ENCODE measurements at regions not wholly inside any gene's neighbourhood (a gene's known extent, or its start where the extent isn't known, plus 50 kb on each side); places are given as distances from the start of the nearest gene placed in this dataset.

DNA sequence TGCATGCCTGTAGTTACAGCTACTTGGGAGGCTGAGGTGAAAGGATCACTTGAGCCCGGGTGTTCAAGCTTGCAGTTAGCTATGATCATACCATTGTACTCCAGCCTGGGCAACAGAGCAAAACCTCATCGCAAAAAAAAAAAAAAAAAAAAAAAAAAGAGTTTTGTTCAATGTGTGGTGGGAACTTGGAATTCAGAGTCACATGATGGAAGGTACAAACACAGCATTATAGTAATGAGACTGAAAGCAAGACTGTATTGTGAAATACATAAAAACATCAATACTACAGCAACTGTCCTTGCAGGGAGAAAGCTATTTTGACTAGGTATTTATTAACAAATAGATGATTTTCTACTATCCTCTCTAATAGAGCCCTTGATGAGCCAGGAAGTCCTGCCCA, 393.2 kb downstream of the DLEU7 start:
- TF ChIP-seq CTCF (IDR thresholded peaks at IDR 0.05) (no peak), POLR2A (IDR thresholded peaks at IDR 0.05) (no peak)
